ENCODE measurements at regions not wholly inside any gene's neighbourhood (a gene's known extent, or its start where the extent isn't known, plus 50 kb on each side); places are given as distances from the start of the nearest gene placed in this dataset.

DNA sequence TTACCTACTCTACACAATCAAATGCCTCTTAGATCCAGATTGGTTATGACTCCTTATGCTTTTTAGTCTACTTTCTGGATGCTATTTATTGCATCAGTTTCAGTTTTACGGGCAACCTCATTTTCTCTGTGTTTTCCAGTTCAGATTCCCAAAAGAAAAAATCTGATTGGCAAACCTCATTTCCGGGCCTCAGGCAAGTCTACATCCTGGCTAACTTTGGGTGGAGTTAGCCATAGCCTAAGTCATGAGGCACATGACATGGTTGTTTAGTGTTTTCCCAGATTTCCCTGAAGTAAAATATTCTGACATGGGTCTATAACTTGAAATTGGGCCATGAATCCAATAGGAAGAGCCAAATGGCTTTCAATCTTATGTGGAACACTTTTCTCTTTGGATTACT, 339.7 kb downstream of the NUAK1 start:
- Histone ChIP-seq H3K9me3 (ENCODE audit: insufficient read depth, low read length) (no peaks in the 10 kb centered on the region), H4K20me1 (ENCODE audit: low read depth, low read length) (no peaks in the 10 kb centered on the region), H3F3A (ENCODE audit: insufficient read depth) (no peaks in the 10 kb centered on the region), H2AFZ (ENCODE audit: low read depth, low read length, severe bottlenecking) (no peak overlapping the region), H3K9me2 (replicated peaks; ENCODE audit: insufficient read depth, low read length) (no peaks in the 10 kb centered on the region), H3K4me3 (ENCODE audit: insufficient read depth, low read length, poor library complexity, severe bottlenecking) (no peak overlapping the region), H3K36me3 (ENCODE audit: low read length) (no peaks in the 10 kb centered on the region), H3K27ac (ENCODE audit: low read depth, low read length) (no peak overlapping the region), H3K27me3 (ENCODE audit: low read length) (no peaks in the 10 kb centered on the region), H3K79me2 (ENCODE audit: insufficient read depth, low read length) (no peaks in the 10 kb centered on the region), H3K4me2 (ENCODE audit: low read depth, low read length, poor library complexity, severe bottlenecking) (no peak overlapping the region), H3K9ac (ENCODE audit: low read length) (no peak overlapping the region)
- TF ChIP-seq, protein P1, sequence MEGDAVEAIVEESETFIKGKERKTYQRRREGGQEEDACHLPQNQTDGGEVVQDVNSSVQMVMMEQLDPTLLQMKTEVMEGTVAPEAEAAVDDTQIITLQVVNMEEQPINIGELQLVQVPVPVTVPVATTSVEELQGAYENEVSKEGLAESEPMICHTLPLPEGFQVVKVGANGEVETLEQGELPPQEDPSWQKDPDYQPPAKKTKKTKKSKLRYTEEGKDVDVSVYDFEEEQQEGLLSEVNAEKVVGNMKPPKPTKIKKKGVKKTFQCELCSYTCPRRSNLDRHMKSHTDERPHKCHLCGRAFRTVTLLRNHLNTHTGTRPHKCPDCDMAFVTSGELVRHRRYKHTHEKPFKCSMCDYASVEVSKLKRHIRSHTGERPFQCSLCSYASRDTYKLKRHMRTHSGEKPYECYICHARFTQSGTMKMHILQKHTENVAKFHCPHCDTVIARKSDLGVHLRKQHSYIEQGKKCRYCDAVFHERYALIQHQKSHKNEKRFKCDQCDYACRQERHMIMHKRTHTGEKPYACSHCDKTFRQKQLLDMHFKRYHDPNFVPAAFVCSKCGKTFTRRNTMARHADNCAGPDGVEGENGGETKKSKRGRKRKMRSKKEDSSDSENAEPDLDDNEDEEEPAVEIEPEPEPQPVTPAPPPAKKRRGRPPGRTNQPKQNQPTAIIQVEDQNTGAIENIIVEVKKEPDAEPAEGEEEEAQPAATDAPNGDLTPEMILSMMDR (IDR thresholded peaks at IDR 0.05; ENCODE audit: insufficient read depth, low read length, poor library complexity, severe bottlenecking) = no peak
- no peak for TF ChIP-seq EZH2phosphoT487 (conservative IDR thresholded peaks at IDR 0.05; ENCODE audit: low read length)

DNA sequence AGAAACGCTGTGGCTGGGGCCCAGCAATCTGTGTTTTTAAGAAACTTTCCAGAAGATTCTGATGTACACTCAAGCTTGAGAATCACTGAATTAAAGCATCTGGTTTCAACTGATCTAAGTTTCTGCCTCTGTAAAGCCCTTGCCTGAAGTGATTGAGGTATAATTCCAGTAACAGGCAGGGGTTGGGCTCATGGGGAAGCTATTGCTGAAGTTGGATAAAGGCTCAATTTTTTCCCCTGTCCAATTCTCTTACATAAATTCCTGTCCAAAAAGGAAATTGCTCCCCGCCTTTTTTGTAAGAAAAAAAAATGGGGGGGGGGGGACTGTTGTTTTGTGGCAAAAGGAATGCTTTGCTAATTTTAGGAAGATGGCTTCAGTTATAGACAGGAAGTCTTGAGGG, 337.4 kb downstream of the NUAK1 start:
- no peak overlapping the region for H3K4me2 ChIP-seq (ENCODE audit: low read depth, low read length, poor library complexity, severe bottlenecking)
- TF ChIP-seq, protein P1 (IDR thresholded peaks at IDR 0.05; ENCODE audit: insufficient read depth, low read length, poor library complexity, severe bottlenecking) = no peak
- no peak for TF ChIP-seq EZH2phosphoT487 (conservative IDR thresholded peaks at IDR 0.05; ENCODE audit: low read length)
- H3K79me2 ChIP-seq (ENCODE audit: insufficient read depth, low read length) = no peaks in the 10 kb centered on the region
- H3K4me3 ChIP-seq (ENCODE audit: insufficient read depth, low read length, poor library complexity, severe bottlenecking) = no peak overlapping the region
- no peak overlapping the region for H3K27ac ChIP-seq (ENCODE audit: low read depth, low read length)
- no peaks in the 10 kb centered on the region for H3K9me2 ChIP-seq (replicated peaks; ENCODE audit: insufficient read depth, low read length)
- no peaks in the 10 kb centered on the region for H3K9me3 ChIP-seq (ENCODE audit: insufficient read depth, low read length)
- no peak overlapping the region for H3K9ac ChIP-seq (ENCODE audit: low read length)
- H3K36me3 ChIP-seq (ENCODE audit: low read length) = no peaks in the 10 kb centered on the region
- no peak overlapping the region for H2AFZ ChIP-seq (ENCODE audit: low read depth, low read length, severe bottlenecking)
- H3K27me3 ChIP-seq (ENCODE audit: low read length) = no peaks in the 10 kb centered on the region
- H3F3A ChIP-seq (ENCODE audit: insufficient read depth) = no peaks in the 10 kb centered on the region
- no peaks in the 10 kb centered on the region for H4K20me1 ChIP-seq (ENCODE audit: low read depth, low read length)

DNA sequence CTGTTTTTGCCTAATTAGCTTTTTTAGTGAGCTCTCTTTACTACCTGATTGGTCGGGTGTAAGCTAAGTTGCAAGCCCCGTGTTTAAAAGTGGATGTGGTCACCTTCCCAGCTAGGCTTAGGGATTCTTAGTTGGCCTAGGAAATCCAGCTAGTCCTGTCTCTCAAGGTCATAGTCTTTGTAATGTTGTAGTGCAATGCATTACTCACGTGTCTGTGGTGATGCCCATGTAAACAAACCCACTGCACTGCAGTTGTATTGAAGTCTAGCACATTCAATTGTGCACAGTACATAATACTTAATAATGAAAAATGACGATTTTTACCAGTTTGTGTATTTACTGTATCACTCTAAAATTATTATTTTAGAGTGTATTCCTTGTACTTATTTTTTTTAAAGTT, 335.5 kb downstream of the NUAK1 start:
- H2AFZ ChIP-seq (ENCODE audit: low read depth, low read length, severe bottlenecking) = no peak overlapping the region
- no peaks in the 10 kb centered on the region for H3K27me3 ChIP-seq (ENCODE audit: low read length)
- TF ChIP-seq EZH2phosphoT487 (conservative IDR thresholded peaks at IDR 0.05; ENCODE audit: low read length) = no peak
- TF ChIP-seq, protein P1 (IDR thresholded peaks at IDR 0.05; ENCODE audit: insufficient read depth, low read length, poor library complexity, severe bottlenecking) = no peak
- H3F3A ChIP-seq (ENCODE audit: insufficient read depth) = no peaks in the 10 kb centered on the region
- H3K36me3 ChIP-seq (ENCODE audit: low read length) = no peaks in the 10 kb centered on the region
- no peak overlapping the region for H3K4me2 ChIP-seq (ENCODE audit: low read depth, low read length, poor library complexity, severe bottlenecking)
- H3K9ac ChIP-seq (ENCODE audit: low read length) = no peak overlapping the region
- no peaks in the 10 kb centered on the region for H3K9me3 ChIP-seq (ENCODE audit: insufficient read depth, low read length)
- no peaks in the 10 kb centered on the region for H3K79me2 ChIP-seq (ENCODE audit: insufficient read depth, low read length)
- H4K20me1 ChIP-seq (ENCODE audit: low read depth, low read length) = no peaks in the 10 kb centered on the region
- no peaks in the 10 kb centered on the region for H3K9me2 ChIP-seq (replicated peaks; ENCODE audit: insufficient read depth, low read length)
- no peak overlapping the region for H3K4me3 ChIP-seq (ENCODE audit: insufficient read depth, low read length, poor library complexity, severe bottlenecking)
- no peak overlapping the region for H3K27ac ChIP-seq (ENCODE audit: low read depth, low read length)
